NOMO-1 treated with dmso at 0.1 percent for 144 hours (cell line): ENCODE measurements at regions not wholly inside any gene's neighbourhood (a gene's known extent, or its start where the extent isn't known, plus 50 kb on each side); places are given as distances from the start of the nearest gene placed in this dataset.
A peak's percentile ranks its signal among the peaks of the same experiment; 100 is the strongest.

Experiments
- DNase-seq: peaks from one replicate; lab custom pipeline; 2025; ENCODE audit not compliant: unreplicated experiment; lab: John Stamatoyannopoulos, UW

- peak; percentile 85 for DNase-seq
These were observed 856.4 kb downstream of the RNF144A start for GRCh38 chr2:7773362-7774360.

- DNase-seq: no peak
These were observed 857.3 kb downstream of the RNF144A start for GRCh38 chr2:7774481-7774880.

- no peak for DNase-seq
These were observed 860.5 kb downstream of the RNF144A start for GRCh38 chr2:7777668-7778067.

GRCh38 chr2:7780321-7780720 is 863.1 kb downstream of the RNF144A start:
- DNase-seq: no peak

- no peak for DNase-seq
These were observed 868.5 kb downstream of the RNF144A start for GRCh38 chr2:7785700-7786099.

- DNase-seq: no peak
These were observed 871.5 kb downstream of the RNF144A start for GRCh38 chr2:7788736-7789135.

- DNase-seq: no peak
These were observed 874.9 kb downstream of the RNF144A start for GRCh38 chr2:7792031-7792651.

- DNase-seq: peak; percentile 65
These were observed 878.8 kb downstream of the RNF144A start for GRCh38 chr2:7795778-7796563.

- DNase-seq: no peak
These were observed 881.8 kb upstream of the ID2 start for GRCh38 chr2:7800031-7800430.

GRCh38 chr2:7801212-7801611 is 880.6 kb upstream of the ID2 start:
- no peak for DNase-seq

GRCh38 chr2:7803515-7803914 is 878.3 kb upstream of the ID2 start:
- DNase-seq: no peak

GRCh38 chr2:7809640-7810039 is 872.2 kb upstream of the ID2 start:
- DNase-seq: no peak

GRCh38 chr2:7811073-7811472 is 870.8 kb upstream of the ID2 start:
- no peak for DNase-seq

- no peak for DNase-seq
These were observed 869.4 kb upstream of the ID2 start for GRCh38 chr2:7812231-7812995.

- DNase-seq: no peak
These were observed 868.1 kb upstream of the ID2 start for GRCh38 chr2:7813541-7814292.

GRCh38 chr2:7815726-7816125 is 866.1 kb upstream of the ID2 start:
- DNase-seq: no peak

- DNase-seq: no peak
These were observed 865.6 kb upstream of the ID2 start for GRCh38 chr2:7816233-7816632.

GRCh38 chr2:7816944-7817343 is 864.9 kb upstream of the ID2 start:
- DNase-seq: no peak

- no peak for DNase-seq
These were observed 862.5 kb upstream of the ID2 start for GRCh38 chr2:7819316-7819715.

GRCh38 chr2:7819850-7820249 is 862.0 kb upstream of the ID2 start:
- DNase-seq: no peak
